DMS 273 (cell line): ENCODE measurements at regions not wholly inside any gene's neighbourhood (a gene's known extent, or its start where the extent isn't known, plus 50 kb on each side); places are given as distances from the start of the nearest gene placed in this dataset.

Experiments used
- DNase-seq: peaks from one replicate; lab custom pipeline; 2025; ENCODE audit not compliant: unreplicated experiment; lab: John Stamatoyannopoulos, UW

- no peak for DNase-seq
Measured at GRCh38 chr11:15615398-15616096, 500.8 kb downstream of the INSC start.

GRCh38 chr11:15616130-15617105, 501.7 kb downstream of the INSC start:
- no peak for DNase-seq

GRCh38 chr11:15617126-15617525, 502.4 kb downstream of the INSC start:
- DNase-seq = no peak

- no peak for DNase-seq
Measured at GRCh38 chr11:15618583-15619032, 503.9 kb downstream of the INSC start.

GRCh38 chr11:15621565-15621964, 506.8 kb downstream of the INSC start:
- no peak for DNase-seq

- no peak for DNase-seq
Measured at GRCh38 chr11:15622231-15622890, 507.6 kb downstream of the INSC start.

- DNase-seq = no peak
Measured at GRCh38 chr11:15624701-15625100, 510.0 kb downstream of the INSC start.

GRCh38 chr11:15625691-15626090, 511.0 kb downstream of the INSC start:
- no peak for DNase-seq

GRCh38 chr11:15627560-15627959, 512.8 kb downstream of the INSC start:
- no peak for DNase-seq

- DNase-seq = peak; percentile 26
Measured at GRCh38 chr11:15629690-15630321, 515.1 kb downstream of the INSC start.

- no peak for DNase-seq
Measured at GRCh38 chr11:15630896-15631295, 516.2 kb downstream of the INSC start.

- DNase-seq = no peak
Measured at GRCh38 chr11:15635521-15635920, 520.8 kb downstream of the INSC start.

- no peak for DNase-seq
Measured at GRCh38 chr11:15636521-15637089, 521.9 kb downstream of the INSC start.

GRCh38 chr11:15638386-15638787, 523.7 kb downstream of the INSC start:
- no peak for DNase-seq

GRCh38 chr11:15640318-15640717, 525.6 kb downstream of the INSC start:
- DNase-seq = no peak

GRCh38 chr11:15641271-15642045, 526.7 kb downstream of the INSC start:
- no peak for DNase-seq

GRCh38 chr11:15645201-15645600, 530.5 kb downstream of the INSC start:
- DNase-seq = no peak

GRCh38 chr11:15649371-15650104, 534.8 kb downstream of the INSC start:
- DNase-seq = no peak
